ENCODE measurements at regions not wholly inside any gene's neighbourhood (a gene's known extent, or its start where the extent isn't known, plus 50 kb on each side); places are given as distances from the start of the nearest gene placed in this dataset.

DNA sequence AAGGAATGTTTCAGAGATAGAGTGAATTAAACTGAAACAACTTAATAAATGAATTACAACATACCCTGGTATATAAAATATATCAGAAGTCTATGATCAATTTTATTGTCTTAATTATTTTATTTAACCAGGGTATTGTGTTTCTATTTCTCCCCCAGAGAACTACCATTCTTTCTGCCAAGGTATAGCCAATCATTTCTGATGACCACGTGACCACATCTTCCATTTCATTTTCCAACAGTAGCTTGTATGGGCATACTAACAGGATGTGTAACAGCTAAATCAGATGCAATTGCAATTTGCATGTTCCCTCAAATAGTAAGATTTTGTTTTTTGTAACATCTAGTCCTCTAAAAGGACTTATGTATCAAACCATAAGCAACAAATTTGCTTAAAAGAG lies 123.9 kb upstream of the COL1A2 start:
- DNase-seq (ENCODE audit: low read depth in 3 of 3), result no peak

GRCh38 chr7:94272821-94273583 lies 121.7 kb upstream of the COL1A2 start:
- no peak for DNase-seq (ENCODE audit: low read depth in 3 of 3)

DNA sequence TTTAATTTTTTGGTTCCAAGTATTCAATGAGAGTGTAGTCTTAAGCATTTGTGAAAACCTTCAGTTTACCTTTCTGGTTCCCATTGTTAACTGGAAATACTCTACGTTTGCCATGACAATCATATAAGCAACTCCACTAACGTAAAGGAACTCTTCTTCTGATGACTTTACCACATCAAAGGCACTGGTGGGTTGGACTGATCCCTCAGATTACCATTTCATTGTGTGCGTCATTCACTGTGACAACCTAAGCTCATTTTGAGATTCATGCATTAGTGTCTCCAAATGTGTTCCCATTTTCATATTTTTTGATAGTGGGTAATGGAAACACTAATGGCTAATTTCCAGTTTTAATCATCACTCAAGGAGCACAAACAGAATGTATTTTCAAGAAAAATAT lies 119.9 kb upstream of the COL1A2 start:
- DNase-seq (ENCODE audit: low read depth in 3 of 3), result no peak

GRCh38 chr7:94276027-94276426 lies 118.7 kb upstream of the COL1A2 start:
- DNase-seq (ENCODE audit: low read depth in 3 of 3), result no peak

DNA sequence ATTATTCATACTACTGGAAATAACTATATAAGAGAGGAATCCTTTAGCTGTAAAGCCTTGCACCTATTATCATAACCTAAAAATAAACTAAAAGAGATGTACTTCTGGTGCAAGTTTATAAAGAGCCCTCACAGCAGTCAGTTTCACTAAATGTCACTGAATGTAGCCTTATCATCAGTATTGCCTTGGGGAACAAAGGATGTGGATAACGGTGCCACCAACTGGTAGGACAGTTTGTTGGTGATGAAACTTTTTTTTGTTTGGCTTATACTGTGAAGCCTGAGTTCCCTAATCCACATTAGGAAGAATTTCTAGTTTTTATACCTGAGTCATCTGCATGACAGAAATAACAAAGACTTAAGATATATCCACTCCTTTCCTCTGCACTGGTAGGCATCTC lies 117.9 kb upstream of the COL1A2 start:
- DNase-seq (ENCODE audit: low read depth in 3 of 3), result no peak

DNA sequence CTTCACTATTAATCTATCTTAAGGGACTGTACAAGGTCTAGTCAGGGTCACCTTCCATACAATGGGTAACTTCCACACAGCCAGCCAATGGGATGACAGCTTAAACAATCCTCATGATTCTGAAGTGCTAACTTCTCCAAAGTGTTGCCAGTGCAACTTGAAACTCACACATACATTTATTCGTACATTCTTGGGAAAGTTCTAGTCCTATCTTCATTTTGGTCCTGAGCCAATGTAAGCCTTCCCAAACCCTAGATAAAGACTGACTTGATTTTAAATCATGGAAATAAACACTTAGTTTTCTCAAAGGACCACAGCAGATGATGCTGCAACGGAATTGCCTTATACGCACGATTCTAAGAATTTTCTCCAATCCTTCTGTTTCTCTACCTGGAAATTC lies 117.5 kb upstream of the COL1A2 start:
- DNase-seq (ENCODE audit: low read depth in 3 of 3), result no peak

- no peak for DNase-seq (ENCODE audit: low read depth in 3 of 3)
Measured at GRCh38 chr7:94280851-94281250, 113.8 kb upstream of the COL1A2 start.

GRCh38 chr7:94284104-94284503 lies 110.6 kb upstream of the COL1A2 start:
- DNase-seq (ENCODE audit: low read depth in 3 of 3), result no peak

- DNase-seq (ENCODE audit: low read depth in 3 of 3), result no peak
Measured at GRCh38 chr7:94286111-94286510, 108.6 kb upstream of the COL1A2 start.

- DNase-seq (ENCODE audit: low read depth in 3 of 3), result no peak
Measured at GRCh38 chr7:94288096-94288495, 106.6 kb upstream of the COL1A2 start.

- DNase-seq (ENCODE audit: low read depth in 3 of 3), result no peak
Measured at GRCh38 chr7:94289071-94289470, 105.6 kb upstream of the COL1A2 start.

DNA sequence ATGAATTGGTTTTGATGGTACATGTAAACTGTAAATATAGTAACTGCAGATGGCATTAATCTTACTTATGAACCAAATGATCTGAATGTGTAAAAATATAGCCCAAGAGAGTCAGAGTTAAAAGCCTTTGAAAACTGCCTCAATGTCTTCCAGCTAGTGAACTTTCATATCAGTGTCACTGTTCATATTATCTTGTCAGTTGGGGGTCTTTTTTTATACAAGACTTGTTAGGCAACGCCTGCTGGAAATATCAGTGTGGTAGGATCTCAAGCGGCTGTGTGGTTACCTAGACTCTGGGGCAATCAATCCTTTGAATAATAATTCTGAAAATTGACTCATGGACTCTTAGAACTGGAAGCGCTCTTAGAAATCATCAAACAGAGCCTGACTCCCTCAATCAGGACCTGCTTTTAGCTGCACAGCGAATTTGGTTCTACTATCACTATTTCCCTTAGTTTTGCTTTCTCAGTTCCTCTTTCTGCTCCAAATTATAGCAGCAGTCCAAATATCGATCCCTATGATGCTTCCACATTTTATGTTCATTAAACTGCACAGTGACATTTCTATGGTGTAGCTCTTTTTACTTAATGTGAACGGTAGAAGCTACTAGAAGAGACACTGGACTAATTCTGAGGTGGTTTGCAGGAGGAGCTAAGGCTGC lies 100.1 kb upstream of the COL1A2 start:
- DNase-seq (ENCODE audit: low read depth in 3 of 3), result no peak

DNA sequence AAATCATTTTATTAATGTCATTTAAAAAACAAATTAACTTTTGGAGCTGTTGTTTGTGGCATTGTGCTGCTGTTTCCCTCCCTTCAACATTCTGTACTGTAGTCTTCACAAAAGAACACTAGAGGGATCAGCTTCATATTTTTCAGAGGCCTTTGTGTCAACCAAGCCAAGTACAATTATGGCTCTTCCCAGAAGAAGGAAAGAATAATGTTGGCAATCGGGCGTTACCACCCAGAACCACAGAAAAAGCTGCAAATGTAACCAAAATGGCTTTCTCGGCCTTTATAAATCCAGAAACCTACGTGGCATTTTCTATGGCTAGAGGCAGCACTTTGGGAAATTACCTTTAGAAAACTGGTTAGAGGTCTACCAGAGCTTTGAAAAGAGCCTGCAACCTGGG lies 98.8 kb upstream of the COL1A2 start:
- DNase-seq (ENCODE audit: low read depth in 3 of 3), result no peak

DNA sequence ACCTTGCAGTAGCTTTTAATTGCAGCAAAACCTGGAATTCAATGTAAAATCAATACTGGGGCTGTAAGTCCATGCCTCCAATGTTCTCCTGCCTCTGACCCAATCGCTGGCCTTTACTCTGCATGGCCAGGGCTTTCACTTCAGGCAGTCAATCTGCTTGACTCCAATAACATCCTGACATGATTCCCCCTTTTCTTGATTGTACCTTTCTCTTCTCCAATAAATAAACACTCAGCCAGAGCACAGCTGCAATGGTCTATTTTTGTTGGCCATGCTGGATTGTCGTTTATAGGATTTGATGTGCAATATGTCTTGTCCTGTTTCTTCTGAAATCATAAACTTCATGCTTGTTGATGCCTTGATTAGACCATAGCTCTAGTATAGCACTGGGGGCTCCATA lies 97.8 kb upstream of the COL1A2 start:
- DNase-seq (ENCODE audit: low read depth in 3 of 3), result no peak

DNA sequence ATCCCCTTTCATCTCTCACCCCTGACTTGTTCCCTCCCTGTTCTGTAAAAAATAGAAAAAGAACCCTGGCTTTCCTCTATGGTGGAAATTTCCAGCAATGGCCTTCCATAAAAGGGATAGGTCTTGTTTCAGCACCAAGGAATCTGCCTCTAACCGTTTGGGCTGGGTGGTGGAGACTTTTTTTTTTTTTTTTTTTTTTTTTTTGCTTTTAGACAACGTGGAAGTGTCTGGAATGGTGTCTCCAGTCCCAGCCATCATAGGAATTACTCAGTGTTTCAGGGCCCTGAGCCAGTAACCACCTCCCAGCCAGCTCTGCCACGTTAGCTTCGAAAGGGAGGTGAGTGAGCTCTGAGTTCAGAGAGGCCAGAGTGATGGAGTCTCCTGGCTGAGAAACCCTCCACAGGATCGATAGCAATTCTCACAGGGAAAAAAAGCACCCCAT lies 97.3 kb upstream of the COL1A2 start:
- DNase-seq (ENCODE audit: low read depth in 3 of 3), result no peak

- no peak for DNase-seq (ENCODE audit: low read depth in 3 of 3)
Measured at GRCh38 chr7:94298943-94299342, 95.8 kb upstream of the COL1A2 start.

DNA sequence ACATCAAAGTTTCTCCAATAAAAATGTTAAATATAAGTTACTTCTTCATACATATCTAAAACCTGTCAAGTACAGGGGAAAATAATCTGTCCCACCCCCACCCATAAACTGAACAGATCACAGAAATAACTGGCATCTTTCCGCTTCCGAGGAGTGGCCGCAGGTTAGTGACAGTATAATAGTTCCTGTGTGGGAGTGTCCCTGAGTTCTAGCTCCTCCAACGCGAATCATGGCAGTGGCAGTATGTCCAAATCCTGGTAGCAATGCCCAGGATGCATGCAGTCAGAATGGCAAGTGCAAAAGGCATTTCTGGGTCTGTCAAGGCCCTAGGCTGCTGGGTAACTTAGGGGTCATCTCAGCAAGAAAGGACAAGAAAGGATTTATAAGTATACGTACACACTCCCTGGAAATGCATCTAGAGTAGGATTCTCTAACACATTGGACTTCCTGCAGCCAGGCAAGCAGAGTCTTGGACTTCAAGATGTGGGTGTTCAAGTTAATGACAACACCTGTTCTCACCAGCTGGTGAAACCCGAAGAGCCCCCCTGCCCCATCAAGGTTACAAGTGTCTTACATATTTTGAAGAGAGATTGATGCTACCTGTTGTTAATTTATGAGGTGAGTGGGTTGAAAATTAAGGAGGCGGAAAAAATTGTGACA lies 94.4 kb upstream of the COL1A2 start:
- no peak for DNase-seq (ENCODE audit: low read depth in 3 of 3)

GRCh38 chr7:94301024-94301586 lies 93.6 kb upstream of the COL1A2 start:
- DNase-seq (ENCODE audit: low read depth in 3 of 3), result no peak

DNA sequence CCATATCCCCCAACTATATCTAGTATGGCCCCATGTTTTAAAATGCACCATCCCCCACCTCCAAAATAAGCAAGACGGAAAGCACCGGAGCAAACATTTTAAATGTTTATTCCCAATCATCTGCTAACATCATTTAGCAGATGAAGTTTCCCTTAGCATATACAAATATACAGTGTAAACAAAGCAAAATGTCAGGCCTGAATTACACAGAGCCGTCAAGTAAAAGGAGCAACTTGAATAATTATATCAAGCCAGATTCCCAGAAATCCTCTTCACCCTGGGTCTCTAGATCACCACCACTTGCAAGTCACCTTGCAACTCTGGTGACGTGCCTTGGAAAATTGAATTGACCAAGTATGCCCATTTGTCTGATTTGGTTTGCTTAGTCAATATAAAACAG lies 91.6 kb upstream of the COL1A2 start:
- DNase-seq (ENCODE audit: low read depth in 3 of 3), result no peak

DNA sequence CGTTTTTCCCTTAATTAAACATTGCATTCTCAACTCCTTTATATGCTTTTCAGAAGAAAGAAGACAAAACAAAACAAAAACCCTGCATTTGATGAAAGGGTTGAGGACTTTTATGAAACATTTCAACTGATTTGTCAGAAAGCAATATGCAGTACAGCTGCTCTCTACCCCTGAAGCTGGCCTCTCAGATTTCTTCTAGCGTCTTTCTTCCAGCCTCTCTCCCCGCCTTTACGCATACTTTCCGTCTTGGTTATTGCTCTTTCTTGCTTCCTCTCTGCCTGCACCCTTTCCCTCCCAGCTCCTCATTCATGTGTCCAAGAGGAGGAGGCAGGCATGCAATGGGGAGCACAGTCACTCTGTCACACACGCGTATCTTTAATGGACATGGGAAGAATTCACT lies 91.0 kb upstream of the COL1A2 start:
- DNase-seq (ENCODE audit: low read depth in 3 of 3), result no peak

DNA sequence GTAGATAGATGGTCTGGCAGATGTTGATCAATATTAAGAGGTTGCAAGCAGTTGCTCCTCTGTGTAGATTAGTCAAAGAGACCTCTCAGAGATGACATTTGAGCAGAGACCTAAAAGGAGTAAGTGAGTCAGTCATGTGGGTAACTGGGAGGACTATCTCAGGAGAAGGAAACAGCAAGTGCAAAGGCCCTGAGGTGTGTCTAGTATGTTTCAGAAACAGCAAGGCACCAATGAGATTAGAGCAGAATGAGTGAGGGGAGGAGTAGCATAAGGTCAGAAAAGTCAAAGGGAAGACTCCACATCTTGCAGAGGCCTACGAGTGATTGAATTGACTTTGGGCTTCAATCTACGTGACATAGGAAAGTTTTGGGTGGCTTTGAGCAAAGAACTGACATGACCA lies 89.8 kb upstream of the COL1A2 start:
- no peak for DNase-seq (ENCODE audit: low read depth in 3 of 3)

- DNase-seq (ENCODE audit: low read depth in 3 of 3), result no peak
Measured at GRCh38 chr7:94305836-94306235, 88.9 kb upstream of the COL1A2 start.

Measured in stimulated activated CD4-positive, alpha-beta T cell treated with anti-CD3 and anti-CD28 coated beads, TNF-alpha, amount 100 ng/mL, for 4 hours (primary cell).